Endothelial cell of umbilical vein (primary cell): ENCODE measurements at regions not wholly inside any gene's neighbourhood (a gene's known extent, or its start where the extent isn't known, plus 50 kb on each side); places are given as distances from the start of the nearest gene placed in this dataset.

Experiments
- BruUV-seq: library from RNA; stranded (reverse); fragments of 400-500 nt; replicated peaks from 2 replicates; lab custom pipeline; 2021; lab: Mats Ljungman, UMichigan
- CTCF ChIA-PET: fragments of 300-600, 350-600 bp; sonication (Branson Sonifier 250); formaldehyde crosslinking; loops from one replicate; lab custom pipeline; 2021; ENCODE audit warnings: antibody characterized with exemption, inconsistent platforms; lab: Charles Lee
- POLR2A ChIA-PET: fragments of 300-600, 350-600 bp; sonication (Branson Sonifier 250); formaldehyde crosslinking; loops from one replicate; lab custom pipeline; 2021; ENCODE audit warnings: antibody characterized with exemption, inconsistent platforms; lab: Charles Lee
- DNase-seq: peaks from one replicate; pipeline ENCODE4 v3.0.0-alpha.2; 2011; ENCODE audit warnings: low read depth, low spot score
- FAIRE-seq: peaks from 2 replicates; lab custom pipeline; 2011; peaks lifted over from hg19 to GRCh38; lab: Jason Lieb, UNC
- H2AFZ ChIP-seq: 2 replicates; pipeline ENCODE4 v1.6.0; 2012; ENCODE audit warnings: low read depth, low read length, control low read depth, inconsistent platforms
- H3K27ac ChIP-seq: 2 replicates; pipeline ENCODE4 v1.5.1; 2011; ENCODE audit warnings: low read depth, mild to moderate bottlenecking, control low read depth, low read length, moderate library complexity; ENCODE audit not compliant: insufficient read depth
- H3K27me3 ChIP-seq, 2 experiments: 2 replicates each; pipeline versions ENCODE4 v1.6.0 to v1.6.1; 2011; ENCODE audit warnings: low read length in 2 of 2, mixed read lengths in 1 of 2; ENCODE audit not compliant: control insufficient read depth in 2 of 2, insufficient read depth in 2 of 2
- H3K36me3 ChIP-seq, 2 experiments: 2 replicates in 1 of 2; 3 replicates in 1 of 2; pipeline ENCODE4 v1.5.1; 2011; ENCODE audit warnings: low read length in 2 of 2, mild to moderate bottlenecking in 1 of 2, moderate library complexity in 1 of 2; ENCODE audit not compliant: control insufficient read depth in 2 of 2, insufficient read depth in 2 of 2; ENCODE audit errors: extremely low read depth in 1 of 2
- H3K4me1 ChIP-seq: 3 replicates; pipeline ENCODE4 v1.5.1; 2011; ENCODE audit warnings: mild to moderate bottlenecking, low read length; ENCODE audit not compliant: control insufficient read depth, insufficient read depth; ENCODE audit errors: extremely low read depth
- H3K4me2 ChIP-seq: 2 replicates; pipeline ENCODE4 v1.6.1; 2011; ENCODE audit warnings: low read length, control low read depth, mixed read lengths; ENCODE audit not compliant: insufficient read depth
- H3K4me3 ChIP-seq, 3 experiments: fragments of 200-600 bp in 1 of 3; sonication (generic), shearing (Covaris generic) in 1 of 3; replicated peaks in 1 of 3; 2 replicates each; pipeline ENCODE4 v1.5.1; 2011 to 2016; ENCODE audit warnings: control low read depth in 3 of 3, low read length in 3 of 3, mild to moderate bottlenecking in 2 of 3, inconsistent platforms in 1 of 3, low read depth in 1 of 3, moderate library complexity in 1 of 3; ENCODE audit not compliant: insufficient read depth in 1 of 3
- H3K79me2 ChIP-seq: 2 replicates; pipeline ENCODE4 v1.6.0; 2012; ENCODE audit warnings: low read length, inconsistent platforms; ENCODE audit not compliant: control insufficient read depth, insufficient read depth
- H3K9ac ChIP-seq: replicated peaks from 2 replicates; pipeline ENCODE3; 2011; ENCODE audit warnings: low read length, control low read depth; ENCODE audit not compliant: insufficient read depth; ENCODE audit errors: extremely low read depth
- H3K9me1 ChIP-seq: replicated peaks from 3 replicates; pipeline ENCODE4 v1.6.0; 2011; ENCODE audit warnings: mild to moderate bottlenecking, low read length; ENCODE audit not compliant: control insufficient read depth, insufficient read depth; ENCODE audit errors: extremely low read depth
- H3K9me3 ChIP-seq: replicated peaks from 2 replicates; pipeline ENCODE4 v1.5.1; 2012; ENCODE audit warnings: low read length, inconsistent platforms; ENCODE audit not compliant: control insufficient read depth, insufficient read depth
- H4K20me1 ChIP-seq: replicated peaks from 2 replicates; pipeline ENCODE3; 2011; ENCODE audit warnings: mild to moderate bottlenecking, low read length; ENCODE audit not compliant: control insufficient read depth, insufficient read depth; ENCODE audit errors: extremely low read depth
- EZH2 ChIP-seq: IDR thresholded peaks from 2 replicates; pipeline ENCODE4 v1.6.1; 2012; ENCODE audit warnings: borderline replicate concordance, low read depth, mild to moderate bottlenecking, moderate library complexity, low read length, inconsistent platforms; ENCODE audit not compliant: severe bottlenecking
- FOS ChIP-seq: IDR thresholded peaks from 2 replicates; pipeline ENCODE4 v1.6.1; 2011; ENCODE audit warnings: mild to moderate bottlenecking, low read length, moderate library complexity, borderline replicate concordance; ENCODE audit not compliant: insufficient read depth
- GATA2 ChIP-seq: IDR thresholded peaks from 2 replicates; pipeline ENCODE4 v1.7.0; 2011; ENCODE audit warnings: low read depth, mild to moderate bottlenecking, moderate library complexity, mixed read lengths, low read length; ENCODE audit not compliant: insufficient read length, insufficient read depth
- JUN ChIP-seq: IDR thresholded peaks from 2 replicates; pipeline ENCODE4 v1.6.1; 2011; ENCODE audit warnings: borderline replicate concordance, low read depth; ENCODE audit not compliant: insufficient read length, insufficient read depth
- MYC ChIP-seq: IDR thresholded peaks from one replicate; pipeline ENCODE4 v1.6.1; 2011; ENCODE audit warnings: mild to moderate bottlenecking, low read depth, low read length
- POLR2A ChIP-seq: IDR thresholded peaks from 2 replicates; pipeline ENCODE4 v1.6.1; 2012; ENCODE audit warnings: low read depth, mild to moderate bottlenecking, control low read depth, low read length
- POLR2AphosphoS5 ChIP-seq: IDR thresholded peaks from 2 replicates; pipeline ENCODE4 v1.6.1; 2012; ENCODE audit warnings: low read depth, mild to moderate bottlenecking, control low read depth, low read length, moderate library complexity; ENCODE audit not compliant: insufficient read depth
- dilution Hi-C: fragments of 300-500 bp; cut with MboI; formaldehyde crosslinking; loops from one replicate; pipeline ENCODE4 v1.15.0; 2019; ENCODE audit warnings: low sequenced_read_pairs; ENCODE audit not compliant: extremely low pct_ligation_motif_present
- intact Hi-C: fragments of 100-400 bp; cut with micrococcal nuclease; formaldehyde crosslinking; loops from one replicate; pipeline ENCODE4 v1.10.0; 2022
- TF ChIP-seq, protein P1 (sequence below): IDR thresholded peaks from 2 replicates; pipeline ENCODE4 v1.6.1; 2011; ENCODE audit not compliant: insufficient read depth, insufficient read length
- TF ChIP-seq, protein P2 (sequence below), 2 donors: IDR thresholded peaks; 1 replicate in 1 of 2; 2 replicates in 1 of 2; pipeline ENCODE4 v1.5.1; 2011; ENCODE audit warnings: low read length in 2 of 2, mild to moderate bottlenecking in 2 of 2, moderate library complexity in 2 of 2, control low read depth in 1 of 2, inconsistent platforms in 1 of 2, low read depth in 1 of 2; ENCODE audit not compliant: insufficient read depth in 1 of 2; ENCODE audit errors: extremely low read depth in 1 of 2

DNA sequence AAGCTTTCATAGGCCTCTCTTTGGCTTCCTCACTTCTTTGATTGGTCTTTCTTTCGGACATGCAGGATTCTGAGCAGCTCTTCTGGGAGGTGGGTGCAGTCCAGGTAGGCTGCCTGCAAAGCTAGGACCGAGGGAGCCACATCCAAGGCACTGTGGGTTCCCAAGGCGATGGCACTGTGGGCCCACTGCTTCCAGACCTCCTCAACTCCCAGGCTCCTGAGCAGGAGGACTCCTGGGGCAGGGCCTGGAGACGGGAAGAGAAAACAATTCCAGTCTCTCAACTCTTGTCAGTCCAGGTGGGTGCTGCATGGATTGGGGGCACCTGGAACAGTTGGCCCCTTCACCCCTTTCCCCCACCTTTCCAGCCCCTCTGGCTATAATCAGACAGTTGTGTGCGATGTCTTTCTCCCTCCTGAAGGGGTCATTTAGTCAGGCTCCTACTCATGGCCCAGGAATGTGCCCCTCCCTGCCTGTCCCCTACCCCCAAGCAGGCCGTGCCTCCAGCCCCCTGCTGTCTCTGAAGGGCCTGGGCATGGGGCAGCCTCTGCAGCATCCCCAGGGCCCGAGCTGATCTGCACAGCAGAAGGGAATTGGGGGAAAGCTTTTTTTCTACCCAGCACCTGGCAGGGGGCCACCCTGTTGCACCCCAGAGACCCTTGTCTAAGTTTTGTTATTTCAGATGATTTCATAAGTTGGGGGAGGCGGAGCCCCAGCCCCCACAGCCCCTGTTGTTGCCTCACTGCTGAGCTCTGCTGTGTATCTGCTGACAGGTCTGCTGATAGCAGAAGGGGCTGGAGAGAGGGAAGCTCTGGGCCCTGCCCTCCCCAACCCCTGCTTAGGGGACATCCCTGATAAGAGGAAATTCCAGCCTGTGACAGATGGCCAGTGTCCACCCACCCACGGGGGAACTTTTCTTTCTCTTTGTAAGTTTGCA, 330.3 kb downstream of the SEC14L1 start:
- dilution Hi-C loops = no loop called here
- POLR2A ChIA-PET = no interaction called here
- H3K4me3 ChIP-seq = no peak overlapping the region
- no peaks in the 10 kb centered on the region for H3K9me3 ChIP-seq
- CTCF ChIA-PET = interaction anchor here (1.1 to 2.9 kb wide), 4 partner anchors 8 to 70 kb away, joined by 3 to 19 read pairs (median 8); no protein-coding TSS in a partner anchor
- H3K4me1 ChIP-seq = peaks cover 24% of the 10 kb centered on the region
- BruUV-seq = no TSS peak
- no peaks in the 10 kb centered on the region for H4K20me1 ChIP-seq
- intact Hi-C loops = no loop called here
- no peak overlapping the region for H3K27ac ChIP-seq
- H3K27me3 ChIP-seq = no peaks in the 10 kb centered on the region
- no peaks in the 10 kb centered on the region for H3K36me3 ChIP-seq
- TF ChIP-seq POLR2A (no peak), GATA2 (no peak), MYC (no peak), POLR2AphosphoS5 (no peak), JUN (no peak), EZH2 (no peak), FOS (no peak)
- TF ChIP-seq, protein P1, sequence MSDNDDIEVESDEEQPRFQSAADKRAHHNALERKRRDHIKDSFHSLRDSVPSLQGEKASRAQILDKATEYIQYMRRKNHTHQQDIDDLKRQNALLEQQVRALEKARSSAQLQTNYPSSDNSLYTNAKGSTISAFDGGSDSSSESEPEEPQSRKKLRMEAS = no peak
- TF ChIP-seq, protein P2, sequence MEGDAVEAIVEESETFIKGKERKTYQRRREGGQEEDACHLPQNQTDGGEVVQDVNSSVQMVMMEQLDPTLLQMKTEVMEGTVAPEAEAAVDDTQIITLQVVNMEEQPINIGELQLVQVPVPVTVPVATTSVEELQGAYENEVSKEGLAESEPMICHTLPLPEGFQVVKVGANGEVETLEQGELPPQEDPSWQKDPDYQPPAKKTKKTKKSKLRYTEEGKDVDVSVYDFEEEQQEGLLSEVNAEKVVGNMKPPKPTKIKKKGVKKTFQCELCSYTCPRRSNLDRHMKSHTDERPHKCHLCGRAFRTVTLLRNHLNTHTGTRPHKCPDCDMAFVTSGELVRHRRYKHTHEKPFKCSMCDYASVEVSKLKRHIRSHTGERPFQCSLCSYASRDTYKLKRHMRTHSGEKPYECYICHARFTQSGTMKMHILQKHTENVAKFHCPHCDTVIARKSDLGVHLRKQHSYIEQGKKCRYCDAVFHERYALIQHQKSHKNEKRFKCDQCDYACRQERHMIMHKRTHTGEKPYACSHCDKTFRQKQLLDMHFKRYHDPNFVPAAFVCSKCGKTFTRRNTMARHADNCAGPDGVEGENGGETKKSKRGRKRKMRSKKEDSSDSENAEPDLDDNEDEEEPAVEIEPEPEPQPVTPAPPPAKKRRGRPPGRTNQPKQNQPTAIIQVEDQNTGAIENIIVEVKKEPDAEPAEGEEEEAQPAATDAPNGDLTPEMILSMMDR (IDR thresholded peaks at IDR 0.05; ENCODE audit: extremely low read depth in 1 of 2, insufficient read depth in 1 of 2, low read depth in 1 of 2, low read length in 2 of 2) = no peak
- DNase-seq (no peak), FAIRE-seq (no peak)
- H2AFZ ChIP-seq = no peak overlapping the region
- no peak overlapping the region for H3K4me2 ChIP-seq
- peaks cover 11% of the 10 kb centered on the region for H3K79me2 ChIP-seq
- H3K9ac ChIP-seq = no peak overlapping the region
- no peaks in the 10 kb centered on the region for H3K9me1 ChIP-seq
